GM21367 (cell line): ENCODE measurements at regions not wholly inside any gene's neighbourhood (a gene's known extent, or its start where the extent isn't known, plus 50 kb on each side); places are given as distances from the start of the nearest gene placed in this dataset.
"Not testable (repeated sequence)": the region's sequence is repeated elsewhere in the genome, so short reads cannot be mapped to it uniquely, and the experiment has no call there.

ENCODE experiments used
- ATAC-seq: cut with Tn5 transposase; IDR thresholded peaks from one replicate; pipeline ENCODE4 v1.9.1; 2021; ENCODE audit not compliant: unreplicated experiment

DNA sequence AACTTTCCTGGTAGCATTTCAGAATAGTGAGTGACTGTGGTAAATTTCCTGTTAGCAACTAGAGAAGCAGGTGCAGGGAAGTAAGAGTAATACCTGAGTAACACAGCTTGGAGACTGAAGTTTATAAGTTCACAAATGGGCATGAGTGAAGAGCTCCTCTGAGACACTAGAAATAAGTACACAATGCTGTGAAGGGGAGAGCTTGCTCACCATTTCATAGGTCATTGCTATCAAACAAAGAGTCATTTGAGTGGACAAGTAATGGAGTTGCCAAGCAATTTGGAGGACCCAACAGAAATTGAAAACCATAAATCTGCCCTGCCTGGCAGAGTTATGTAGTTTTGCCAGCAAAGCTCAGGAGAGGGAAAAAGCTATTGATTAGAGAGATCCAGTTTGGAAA lies 523.6 kb downstream of the TRAM1L1 start:
- no peak for ATAC-seq

- ATAC-seq = no peak
Measured at GRCh38 chr4:116551806-116552205, 533.6 kb downstream of the TRAM1L1 start.

DNA sequence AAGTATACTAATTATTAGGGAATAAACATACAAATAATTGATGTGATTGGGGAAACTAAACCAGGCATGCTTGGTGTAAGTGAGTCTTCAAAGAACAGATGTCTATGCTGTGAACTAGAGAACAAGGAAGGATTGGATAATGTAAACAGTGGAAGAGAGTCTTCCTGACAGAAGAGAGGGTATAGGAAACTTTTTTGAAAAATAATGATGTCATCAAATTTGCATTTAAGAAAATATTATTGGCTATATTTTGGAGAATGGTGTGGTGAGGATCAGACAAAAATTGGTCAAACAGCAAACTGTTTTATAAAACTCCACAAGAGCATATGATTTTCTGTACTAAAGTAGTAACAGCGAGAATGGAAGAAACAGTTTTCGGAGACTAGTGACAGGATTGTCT lies 537.7 kb downstream of the TRAM1L1 start:
- ATAC-seq = no peak

GRCh38 chr4:116546759-116547158 lies 538.6 kb downstream of the TRAM1L1 start:
- no peak for ATAC-seq

DNA sequence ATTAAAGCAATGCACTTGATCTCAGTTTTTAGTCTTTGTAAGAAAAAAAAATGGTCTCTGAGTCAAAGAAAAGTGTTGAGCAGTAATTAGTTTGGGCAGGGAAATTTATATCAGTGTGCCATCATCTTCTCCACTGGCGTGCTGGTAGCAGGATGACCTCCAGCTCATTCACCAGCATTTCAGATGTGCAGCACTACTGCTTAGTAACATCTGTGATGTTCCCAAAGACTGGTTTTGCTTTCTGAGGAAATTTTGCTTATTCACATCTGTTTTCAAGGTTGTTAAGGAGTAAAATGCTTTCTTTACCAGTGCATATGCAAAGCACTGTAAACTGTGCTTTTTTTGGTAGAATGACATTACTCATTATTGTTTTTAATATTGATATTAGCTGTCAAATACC lies 540.4 kb downstream of the TRAM1L1 start:
- no peak for ATAC-seq

GRCh38 chr4:116539744-116540143 lies 545.6 kb downstream of the TRAM1L1 start:
- no peak for ATAC-seq

DNA sequence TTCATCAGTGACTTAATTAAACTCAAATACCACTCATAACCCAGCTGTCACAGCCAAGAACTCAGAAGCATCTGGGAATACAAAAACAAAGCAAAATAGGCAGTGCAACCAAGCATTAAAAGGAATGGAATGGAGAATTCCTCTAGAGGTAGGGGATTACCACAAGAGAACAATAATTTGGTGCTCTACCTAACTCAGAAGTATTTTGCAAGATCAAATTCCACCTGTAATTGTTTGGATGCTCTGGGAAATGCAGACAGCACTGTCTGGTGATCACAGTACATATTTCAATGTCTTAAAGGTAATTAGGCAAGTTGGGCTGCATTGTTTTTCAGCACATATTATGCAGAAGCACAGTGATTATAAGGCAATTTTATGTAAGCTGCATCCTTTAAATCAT lies 547.5 kb downstream of the TRAM1L1 start:
- no peak for ATAC-seq

DNA sequence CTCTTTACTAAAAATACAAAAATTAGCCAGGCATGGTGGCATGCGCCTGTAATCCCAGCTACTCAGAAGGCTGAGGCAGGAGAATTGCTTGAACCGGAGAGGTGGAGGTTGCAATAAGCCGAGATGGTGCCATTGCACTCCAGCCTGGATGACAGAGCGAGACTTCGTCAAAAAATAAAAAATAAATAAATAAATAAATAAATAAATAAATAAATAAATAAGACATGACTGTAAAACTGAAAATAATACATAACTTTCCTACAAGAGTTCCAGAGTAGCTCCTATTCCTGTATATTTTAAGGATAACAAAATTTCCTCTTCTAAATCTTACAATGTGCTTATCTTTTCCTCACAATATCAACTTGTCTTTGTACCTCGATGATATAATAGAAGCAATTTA lies 549.4 kb downstream of the TRAM1L1 start:
- ATAC-seq = not testable (repeated sequence)

GRCh38 chr4:116531870-116532269 lies 553.5 kb downstream of the TRAM1L1 start:
- ATAC-seq = no peak

- no peak for ATAC-seq
Measured at GRCh38 chr4:116531026-116531425, 554.4 kb downstream of the TRAM1L1 start.

DNA sequence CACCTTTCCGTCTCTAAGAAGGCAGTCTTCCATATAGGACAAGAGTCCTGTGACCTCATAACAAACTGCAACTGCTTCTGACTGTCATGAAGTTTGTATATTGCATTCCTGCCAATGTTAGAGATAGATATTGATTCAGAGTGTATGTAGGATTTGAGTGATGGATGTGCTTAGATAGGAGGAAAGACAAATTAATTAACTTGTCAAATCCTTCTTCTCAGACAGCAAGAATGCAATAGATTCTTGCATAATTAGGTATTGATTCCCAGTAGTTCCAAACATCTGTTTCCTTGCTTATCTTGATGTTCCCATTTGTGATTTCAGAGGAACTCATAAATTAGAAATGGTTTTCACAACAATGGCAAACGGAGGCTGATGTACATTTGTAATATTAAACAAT lies 555.3 kb downstream of the TRAM1L1 start:
- no peak for ATAC-seq

GRCh38 chr4:116529129-116529528 lies 556.2 kb downstream of the TRAM1L1 start:
- no peak for ATAC-seq

- no peak for ATAC-seq
Measured at GRCh38 chr4:116522922-116523321, 562.5 kb downstream of the TRAM1L1 start.

GRCh38 chr4:116520886-116521285 lies 564.5 kb downstream of the TRAM1L1 start:
- ATAC-seq = no peak

GRCh38 chr4:116516711-116517110 lies 568.7 kb downstream of the TRAM1L1 start:
- no peak for ATAC-seq

- no peak for ATAC-seq
Measured at GRCh38 chr4:116515959-116516358, 569.4 kb downstream of the TRAM1L1 start.

DNA sequence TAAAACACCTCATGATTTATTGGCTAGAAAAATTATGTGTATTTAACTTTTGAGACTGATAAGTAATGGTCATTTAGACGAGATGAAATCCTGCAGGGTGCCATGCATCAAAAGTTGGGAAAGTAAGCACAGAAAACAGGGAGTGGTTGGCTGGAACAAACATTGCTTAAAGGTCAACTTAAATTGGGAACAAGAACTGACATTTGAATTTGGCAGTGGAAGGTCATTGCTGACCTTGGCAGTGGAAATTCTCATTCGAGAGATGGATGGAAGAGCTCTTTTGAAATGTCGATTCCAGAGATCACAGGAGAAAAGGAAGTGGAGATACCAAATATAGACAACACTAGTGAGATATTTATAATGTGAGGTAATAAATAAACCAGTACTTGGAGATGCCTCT lies 572.8 kb downstream of the TRAM1L1 start:
- no peak for ATAC-seq

GRCh38 chr4:116501954-116502353 lies 583.4 kb downstream of the TRAM1L1 start:
- ATAC-seq = no peak

GRCh38 chr4:116500225-116500624 lies 585.2 kb downstream of the TRAM1L1 start:
- no peak for ATAC-seq

- no peak for ATAC-seq
Measured at GRCh38 chr4:116489739-116490138, 595.6 kb downstream of the TRAM1L1 start.

- ATAC-seq = no peak
Measured at GRCh38 chr4:116486401-116486800, 599.0 kb downstream of the TRAM1L1 start.

GRCh38 chr4:116480546-116480945 lies 604.8 kb downstream of the TRAM1L1 start:
- ATAC-seq = no peak

DNA sequence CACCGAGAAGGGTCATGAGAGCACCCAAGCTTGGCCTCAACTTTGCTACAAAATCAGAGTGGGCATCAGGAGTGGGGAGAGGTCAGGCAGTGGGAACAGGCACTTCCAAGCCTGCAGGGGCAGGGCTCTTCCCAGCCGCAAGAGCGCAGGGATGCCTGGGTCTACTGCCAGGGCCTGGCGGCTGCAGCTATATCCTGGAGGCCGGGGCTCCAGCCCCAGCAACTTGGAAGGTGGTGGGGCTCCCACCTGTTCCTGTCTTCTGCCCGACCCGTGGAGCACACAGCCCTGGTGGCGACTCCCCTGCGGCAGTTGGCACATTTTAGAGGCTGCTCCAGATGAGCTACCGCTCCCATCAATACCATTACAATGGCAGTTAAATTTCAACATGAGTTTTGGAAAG lies 607.0 kb downstream of the TRAM1L1 start:
- ATAC-seq = no peak

GRCh38 chr4:116469582-116469981 lies 615.8 kb downstream of the TRAM1L1 start:
- no peak for ATAC-seq
